Kasumi-1 (cell line): ENCODE measurements at regions not wholly inside any gene's neighbourhood (a gene's known extent, or its start where the extent isn't known, plus 50 kb on each side); places are given as distances from the start of the nearest gene placed in this dataset.
A peak's percentile ranks its signal among the peaks of the same experiment; 100 is the strongest.
"Not testable (repeated sequence)": the region's sequence is repeated elsewhere in the genome, so short reads cannot be mapped to it uniquely, and the experiment has no call there.

Source experiments
- DNase-seq, 2 experiments: peaks; one replicate each; lab custom pipeline; 2025; lab: John Stamatoyannopoulos, UW

DNA sequence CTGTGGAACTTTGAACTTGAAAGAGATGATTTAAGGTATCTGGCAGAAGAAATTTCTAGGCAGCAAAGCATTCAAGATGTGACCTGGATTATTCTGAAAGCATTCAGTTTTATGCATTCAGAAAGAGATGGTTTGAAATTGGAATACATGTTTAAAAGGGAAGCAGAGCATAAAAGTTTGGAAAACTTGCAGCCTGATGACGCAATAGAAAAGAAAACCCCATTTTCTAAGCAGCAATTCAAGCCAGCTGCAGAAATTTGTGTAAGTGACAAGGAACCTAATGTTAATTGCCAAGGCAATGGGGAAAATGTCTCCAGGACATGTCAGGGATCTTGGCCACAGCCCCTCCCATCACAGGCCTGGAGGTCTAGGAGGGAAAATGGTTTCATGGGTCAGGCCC, 354.0 kb downstream of the ZNF326 start:
- DNase-seq, result no peak

DNA sequence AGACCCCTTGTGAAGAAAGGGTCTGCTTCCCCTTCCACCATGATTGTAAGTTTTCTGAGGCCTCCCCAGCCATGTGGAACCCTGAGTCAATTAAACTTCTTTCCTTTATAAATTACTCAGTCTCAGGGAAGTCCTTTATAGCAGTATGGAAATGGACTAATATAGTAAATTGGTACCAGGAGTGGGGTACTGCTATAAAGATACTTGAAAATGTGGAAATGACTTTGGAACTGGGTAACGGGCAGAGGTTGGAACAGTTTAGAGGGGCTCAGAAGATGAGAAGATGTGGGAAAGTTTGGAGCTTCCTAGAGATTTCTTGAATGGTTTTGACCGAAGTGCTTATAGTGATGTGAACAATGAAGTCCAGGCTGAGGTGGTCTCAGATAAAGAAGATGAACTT, 353.5 kb downstream of the ZNF326 start:
- not testable (repeated sequence) for DNase-seq

DNA sequence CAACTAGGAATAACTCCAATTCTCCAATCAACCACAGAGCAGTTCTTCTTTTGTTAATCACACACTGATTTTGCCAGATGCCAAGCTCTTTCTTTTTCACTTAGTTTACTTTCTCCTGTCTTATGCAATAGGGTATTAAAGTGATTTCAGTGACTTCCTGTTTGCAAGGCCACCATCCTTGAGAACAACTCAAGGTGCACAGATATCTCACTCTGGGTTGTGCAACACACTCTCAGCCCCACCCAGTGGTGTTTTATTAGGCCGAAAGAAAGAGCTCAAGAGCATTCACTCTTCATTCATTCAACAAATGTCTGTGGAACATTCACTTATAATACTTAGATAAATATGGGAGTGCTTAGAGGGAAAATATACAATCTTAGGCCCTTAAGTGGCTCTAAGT, 352.5 kb downstream of the ZNF326 start:
- DNase-seq, result no peak

DNA sequence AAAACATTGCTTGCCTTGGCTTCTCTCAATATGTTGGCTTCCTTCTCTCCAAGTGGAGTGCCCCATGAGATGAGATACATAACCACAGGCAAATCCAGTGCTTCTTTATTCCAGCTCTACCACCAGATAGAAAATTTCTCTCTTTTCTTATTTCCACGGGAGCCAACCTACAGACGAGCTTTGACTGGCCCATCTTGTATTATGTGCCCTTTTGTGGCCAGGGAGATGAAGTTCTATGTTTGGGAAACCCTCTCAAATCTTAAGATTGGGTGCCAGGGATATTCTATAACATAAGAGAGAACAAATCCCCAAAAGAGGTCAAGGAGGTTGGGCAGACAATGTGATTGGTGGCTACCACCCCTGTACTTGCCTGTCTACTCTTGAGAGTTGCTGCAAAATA, 351.8 kb downstream of the ZNF326 start:
- DNase-seq, result no peak

DNA sequence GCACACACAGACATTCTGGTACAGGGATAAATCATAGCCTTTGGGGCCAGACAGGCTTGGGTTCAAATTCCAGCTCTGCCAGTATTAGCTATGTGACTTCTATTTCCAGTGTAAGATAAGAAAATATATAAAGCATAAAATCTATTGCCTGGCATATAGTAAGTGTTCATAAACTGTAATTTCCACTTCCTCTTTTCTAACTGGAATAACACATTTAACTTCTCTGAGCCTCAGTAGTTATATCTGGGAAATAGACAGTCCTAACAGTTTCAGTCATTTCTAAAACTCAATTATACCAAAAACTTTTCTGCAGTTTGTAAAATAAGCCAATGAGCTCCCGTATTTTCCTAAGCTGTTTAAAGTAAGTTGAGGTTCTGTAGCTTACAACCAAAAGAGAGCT, 351.4 kb downstream of the ZNF326 start:
- DNase-seq, result no peak

DNA sequence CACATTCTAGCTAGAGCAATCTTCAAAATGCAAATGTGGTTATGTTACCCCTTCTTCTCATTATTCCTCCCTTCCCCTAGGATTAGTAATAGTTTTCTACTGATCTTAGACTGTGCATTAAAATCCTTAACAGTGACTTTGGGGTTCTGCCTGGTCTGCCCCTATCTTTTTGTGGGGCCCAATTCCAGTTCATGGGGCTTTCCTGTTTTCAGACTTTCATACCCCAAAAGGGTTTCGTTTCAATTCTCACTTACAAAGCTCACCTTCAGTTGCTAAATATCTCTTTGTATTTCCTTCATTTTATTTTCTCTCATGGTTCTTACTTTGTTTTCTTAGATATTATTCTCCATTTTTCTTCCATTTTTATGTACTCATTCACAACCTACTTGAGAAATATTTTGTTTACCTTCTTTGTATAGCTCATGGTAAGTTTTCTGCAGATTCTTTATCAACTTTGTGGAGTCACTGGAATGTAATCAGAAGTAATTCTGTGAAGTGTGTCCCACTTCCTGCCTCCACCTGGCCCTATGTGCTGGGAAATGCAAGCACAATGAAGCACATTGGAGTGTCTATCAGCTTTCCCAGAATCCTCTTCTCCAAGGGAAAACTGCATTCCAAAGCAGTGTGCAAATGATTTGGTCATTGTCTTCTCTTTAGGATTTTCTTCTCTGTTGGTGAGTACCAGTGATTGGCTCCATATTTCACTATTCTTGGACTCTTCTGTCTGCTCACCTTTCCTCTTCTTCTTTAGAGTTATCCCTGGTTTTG, 350.2 kb downstream of the ZNF326 start:
- no peak for DNase-seq

DNA sequence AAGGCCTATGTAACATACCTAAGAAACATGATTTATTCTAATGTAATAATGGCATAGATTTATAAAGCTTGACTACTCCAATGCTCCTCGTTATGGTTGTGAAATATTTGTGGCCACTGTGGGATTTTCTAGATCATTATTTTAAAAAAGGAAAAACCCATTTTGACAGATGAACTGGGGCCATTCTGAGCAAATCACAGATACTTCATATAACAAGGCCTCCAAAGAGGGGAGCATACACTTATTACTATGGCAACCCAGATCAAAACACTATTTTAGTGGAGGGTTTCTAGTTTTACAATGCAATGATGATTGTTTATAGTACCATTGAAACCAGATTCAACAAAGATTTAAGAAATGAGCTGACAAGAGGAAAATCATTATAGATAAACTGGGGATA, 346.6 kb downstream of the ZNF326 start:
- no peak for DNase-seq

DNA sequence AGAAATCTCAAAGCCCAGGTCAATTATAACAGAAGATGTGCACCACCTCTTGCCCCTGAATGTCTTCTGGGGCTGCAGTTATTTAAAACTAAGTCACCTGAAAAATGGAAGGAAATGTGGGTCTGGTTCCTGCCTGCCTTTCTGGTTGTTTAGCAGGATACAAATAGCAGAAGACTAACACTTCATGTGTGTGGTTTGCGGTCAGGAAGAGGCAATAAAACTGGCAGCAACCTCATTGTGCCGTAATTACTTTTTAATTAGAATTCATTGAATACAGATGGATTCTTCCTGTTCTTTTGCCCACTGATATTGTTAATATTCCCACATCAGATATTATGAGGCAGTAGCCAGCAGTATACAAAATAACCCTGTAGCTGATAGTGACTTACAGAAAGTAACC, 345.7 kb downstream of the ZNF326 start:
- peak; percentile 58 to 69 for DNase-seq

DNA sequence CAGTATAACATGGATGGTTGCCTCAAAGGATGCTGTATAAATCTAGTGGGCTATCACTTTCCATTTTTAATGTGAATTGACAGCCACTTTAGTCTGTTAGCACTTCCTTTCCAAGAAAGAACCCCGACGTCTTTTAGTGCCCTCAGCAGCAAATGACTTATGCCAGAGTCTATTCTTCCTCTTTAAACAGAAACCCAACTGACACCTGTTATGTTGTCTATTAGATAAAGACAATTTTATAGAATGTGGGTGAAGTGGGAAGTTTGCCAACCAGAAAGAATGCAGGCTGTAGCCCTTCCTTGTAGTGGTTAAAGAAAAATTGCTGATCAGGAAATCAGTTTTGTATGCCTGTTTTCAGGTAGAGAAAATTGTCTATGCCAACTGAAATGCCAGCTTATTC, 344.9 kb downstream of the ZNF326 start:
- peak; percentile 39 to 51 for DNase-seq

DNA sequence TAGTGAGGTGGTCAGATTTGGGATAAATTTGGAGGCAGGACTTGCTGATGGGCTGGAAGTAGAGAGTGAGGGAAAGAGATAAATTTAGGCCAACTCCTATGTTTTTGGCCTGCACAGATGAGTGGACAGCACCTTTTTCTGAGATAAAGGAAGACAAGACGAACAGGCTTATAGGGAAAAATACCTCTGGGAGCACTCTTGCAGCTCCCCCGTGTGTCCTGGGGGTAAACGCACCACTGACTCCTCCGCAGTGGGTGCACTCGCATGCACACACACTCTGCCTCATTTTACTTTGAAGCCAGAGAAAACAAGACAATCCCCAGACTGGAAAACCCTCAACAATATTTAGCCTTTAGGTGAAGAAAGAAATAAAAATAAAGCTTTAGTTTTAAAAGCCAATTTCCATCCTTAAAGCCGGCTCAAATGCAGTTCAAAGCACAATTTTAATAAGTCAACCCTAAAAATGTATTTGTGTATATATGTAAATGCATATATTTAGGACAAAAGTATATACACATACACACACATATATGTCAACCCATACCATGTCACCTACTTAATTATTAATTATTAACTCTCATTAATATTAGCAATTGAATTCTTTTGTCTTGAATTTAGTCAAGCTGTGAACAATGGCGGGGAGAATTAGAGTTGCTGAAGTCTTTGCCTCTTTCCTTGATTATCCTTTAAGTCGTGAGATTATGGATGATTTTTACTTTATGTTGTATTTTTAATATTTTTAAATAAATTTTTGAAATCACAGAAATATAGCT, 341.8 kb downstream of the ZNF326 start:
- no peak for DNase-seq

DNA sequence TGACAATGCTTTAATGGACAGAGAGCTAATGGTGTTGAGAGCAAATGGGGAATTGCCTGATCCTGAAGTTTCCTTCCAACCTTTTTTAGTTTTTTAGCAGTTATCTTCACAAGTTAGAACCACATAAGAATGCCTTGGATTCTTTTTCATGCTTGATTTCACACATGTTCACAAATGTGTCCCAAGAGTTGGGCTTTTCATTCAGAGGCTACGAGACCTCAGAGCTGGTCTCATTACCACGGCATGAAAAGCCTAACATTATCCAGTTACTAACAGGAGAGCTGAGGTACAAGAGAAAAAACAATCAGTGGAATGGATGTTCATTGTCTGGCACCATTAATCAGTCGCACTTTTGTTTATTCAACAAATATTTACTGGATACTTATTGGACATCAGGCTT, 340.6 kb downstream of the ZNF326 start:
- no peak for DNase-seq

DNA sequence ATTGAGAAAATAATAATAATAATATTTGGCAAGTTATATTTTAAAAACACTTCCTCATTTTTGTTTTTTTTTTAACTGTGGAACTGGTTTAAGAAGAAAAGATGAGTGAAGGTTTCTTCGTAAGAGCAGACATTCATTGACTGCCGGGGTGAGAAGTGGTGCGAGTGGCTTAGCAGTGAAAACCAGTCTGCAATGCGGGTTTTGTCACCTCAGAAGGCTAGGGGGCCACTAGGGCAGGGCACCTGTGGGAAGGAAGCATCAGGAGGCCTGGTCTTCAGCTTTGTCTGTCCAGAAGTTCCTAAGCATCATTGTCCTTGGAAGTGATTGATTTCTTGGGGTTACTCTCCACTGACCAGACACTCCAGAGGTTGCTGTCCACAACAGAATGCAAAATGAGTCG, 339.2 kb downstream of the ZNF326 start:
- DNase-seq, result no peak

DNA sequence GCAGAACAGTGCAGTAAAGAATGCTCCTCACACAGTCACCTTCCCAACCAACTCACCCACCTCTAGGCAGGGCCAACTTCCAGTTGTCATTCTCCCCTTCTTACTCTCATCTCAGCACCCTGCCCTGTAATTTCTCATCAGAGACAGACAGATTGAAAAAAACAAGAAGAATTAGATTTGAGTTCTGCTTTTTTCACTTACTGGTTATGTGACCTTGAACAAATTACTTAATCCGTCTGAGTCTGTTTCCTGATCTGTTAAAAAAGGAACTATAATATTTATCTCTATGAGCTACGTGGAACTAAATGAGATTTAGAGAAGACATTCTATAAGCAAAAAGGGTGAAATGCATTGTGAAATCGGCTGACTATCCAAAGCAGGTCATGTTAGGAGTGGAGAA, 330.3 kb downstream of the ZNF326 start:
- peak; percentile 94 to 95 for DNase-seq

DNA sequence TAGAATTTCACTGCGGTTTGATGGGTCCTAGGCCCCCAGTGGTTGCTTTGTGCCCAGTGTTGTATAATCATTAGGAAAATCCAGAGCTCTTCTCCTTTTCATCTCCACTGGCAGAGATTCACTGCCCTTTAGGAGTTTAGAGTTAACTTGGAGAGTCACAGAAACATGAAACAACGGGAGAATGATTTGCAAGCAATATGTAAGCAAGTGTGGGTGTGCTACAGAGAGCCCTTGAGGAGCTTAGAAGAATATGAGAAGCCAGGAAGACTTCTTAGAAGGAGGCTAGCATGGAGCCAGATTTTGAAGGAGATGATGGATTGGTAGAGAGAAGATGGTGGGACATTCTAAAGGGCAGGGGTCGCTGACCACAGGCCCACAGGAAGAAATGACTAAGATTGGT, 327.3 kb downstream of the ZNF326 start:
- DNase-seq, result no peak

DNA sequence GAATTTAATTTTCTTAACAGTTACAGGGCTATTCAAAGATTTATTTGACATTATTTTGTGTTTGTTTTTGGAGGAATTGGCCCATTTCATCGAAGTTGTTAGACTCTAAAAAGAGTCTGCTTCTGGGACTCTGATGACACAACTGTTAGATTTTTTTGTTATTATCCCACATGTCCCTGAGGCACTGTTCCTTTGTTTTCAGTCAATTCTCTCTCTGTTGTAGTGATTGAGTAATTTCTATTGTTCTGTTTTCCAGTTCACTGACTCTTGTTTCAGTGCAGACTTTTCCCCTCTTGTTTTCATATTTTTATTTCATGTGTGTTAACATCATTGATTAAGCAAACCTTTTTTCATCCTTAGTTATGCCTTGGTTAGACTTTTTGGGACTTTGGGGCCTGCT, 325.0 kb downstream of the ZNF326 start:
- no peak for DNase-seq

DNA sequence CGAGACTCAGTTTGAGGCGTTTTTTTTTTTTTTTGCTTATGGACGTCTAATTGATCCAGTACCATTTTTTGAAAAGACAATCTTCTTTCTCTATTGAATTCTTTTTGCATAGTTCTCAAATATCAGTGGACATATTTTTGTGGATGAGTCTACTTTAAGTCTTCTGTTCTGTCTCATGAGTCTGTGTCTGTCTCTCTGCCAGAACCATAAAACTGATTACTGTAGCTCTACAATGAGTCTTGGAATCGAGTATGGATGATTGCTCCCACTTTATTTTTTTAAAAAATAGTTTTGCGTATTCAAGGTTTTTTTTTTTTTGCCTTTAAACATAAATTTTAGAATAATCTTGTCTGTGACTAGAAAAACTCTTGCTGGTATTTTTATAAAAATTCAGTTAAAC, 323.5 kb downstream of the ZNF326 start:
- DNase-seq, result no peak

DNA sequence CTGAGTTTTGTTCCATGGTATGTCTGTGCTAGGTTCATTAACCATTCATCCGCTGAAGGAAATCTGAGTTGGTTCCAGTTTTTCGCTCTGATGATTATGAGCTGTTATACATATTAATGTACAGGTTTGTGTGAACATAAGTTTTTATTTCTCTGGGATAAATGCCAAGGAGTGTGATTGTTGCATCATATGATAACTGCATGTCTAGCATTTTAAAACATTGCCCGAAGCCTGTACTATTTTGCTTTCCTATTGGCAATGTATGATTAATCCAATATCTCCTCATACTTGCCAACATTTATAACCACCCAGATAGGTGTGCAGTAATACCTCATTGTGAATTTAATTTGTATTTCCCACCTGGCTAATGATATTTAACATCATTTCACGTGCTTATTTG, 322.7 kb downstream of the ZNF326 start:
- DNase-seq, result no peak

DNA sequence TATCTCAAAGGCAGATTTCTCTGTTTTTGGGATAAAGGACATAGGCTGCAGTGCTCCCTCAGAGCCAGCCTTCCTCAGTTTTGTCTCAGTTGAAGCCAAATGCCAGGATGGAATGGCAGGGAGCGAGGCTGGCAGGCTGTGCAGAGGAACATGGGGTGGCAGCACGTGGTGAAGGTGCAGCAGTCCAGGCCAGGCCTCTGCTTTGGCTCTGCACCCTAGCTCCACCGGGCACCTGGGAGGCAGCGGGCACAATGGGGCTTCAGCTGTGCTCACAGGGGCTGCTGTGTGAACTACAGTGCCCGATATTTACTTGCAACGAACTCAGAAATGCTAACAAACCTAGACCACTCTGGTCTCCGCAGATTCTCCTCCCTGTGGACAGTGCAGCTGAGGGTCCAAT, 319.6 kb downstream of the ZNF326 start:
- DNase-seq, result no peak

DNA sequence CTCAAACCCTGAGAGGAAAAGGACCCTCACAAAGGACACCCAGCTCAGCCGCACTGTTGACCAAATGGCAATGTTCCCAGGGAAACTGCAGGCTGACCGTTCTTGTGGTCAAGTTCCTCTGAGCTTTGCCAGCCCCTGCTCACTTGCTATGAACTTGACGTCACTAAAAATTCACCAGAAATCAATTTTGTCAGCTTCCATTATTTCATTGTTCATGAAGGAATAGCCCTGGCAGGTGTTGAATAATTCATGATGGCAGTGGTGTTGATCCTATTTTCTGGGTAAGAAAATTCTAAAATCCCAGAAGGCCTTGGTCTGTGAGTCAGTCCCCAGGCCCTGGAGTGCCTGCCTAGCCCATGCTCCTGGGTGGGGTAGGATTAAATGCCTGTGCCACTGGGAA, 318.9 kb downstream of the ZNF326 start:
- DNase-seq, result no peak

DNA sequence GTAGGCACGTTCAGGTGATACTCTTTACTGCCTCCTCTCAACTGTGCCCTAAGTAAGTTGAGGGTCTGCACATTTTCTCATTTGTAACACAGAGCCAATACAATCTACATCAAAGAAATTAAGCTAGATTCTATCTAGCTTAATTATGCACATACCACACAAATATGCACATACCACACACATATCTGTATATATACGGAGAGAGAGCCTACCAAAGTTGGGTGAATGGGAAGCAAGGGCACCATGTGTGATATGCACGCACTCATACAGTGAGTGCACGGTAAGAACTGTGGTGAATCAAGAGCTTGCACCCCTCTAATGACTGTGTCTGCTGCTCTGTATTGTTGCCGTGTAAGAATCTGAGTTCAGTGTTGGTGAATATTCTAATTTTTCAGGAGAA, 314.9 kb downstream of the ZNF326 start:
- DNase-seq, result no peak

DNA sequence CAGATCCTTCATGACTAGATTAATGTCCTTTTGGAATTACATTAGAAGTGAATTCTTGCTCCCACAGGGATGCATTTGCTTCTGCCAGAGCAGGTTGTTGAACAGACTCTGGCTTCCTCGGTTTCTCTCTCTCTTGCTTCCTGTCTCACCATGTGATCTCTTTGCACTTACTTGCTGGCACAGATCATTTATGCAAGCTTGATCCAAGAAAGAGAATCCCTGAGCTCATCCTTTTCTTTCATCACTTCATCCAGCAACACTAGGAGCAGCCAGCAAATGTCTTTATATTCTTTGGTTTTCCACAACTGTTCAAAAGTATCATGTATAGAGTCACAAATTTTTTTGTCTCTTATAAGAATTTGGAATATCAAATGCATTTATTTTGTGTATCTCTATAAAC, 313.5 kb downstream of the ZNF326 start:
- DNase-seq, result no peak

DNA sequence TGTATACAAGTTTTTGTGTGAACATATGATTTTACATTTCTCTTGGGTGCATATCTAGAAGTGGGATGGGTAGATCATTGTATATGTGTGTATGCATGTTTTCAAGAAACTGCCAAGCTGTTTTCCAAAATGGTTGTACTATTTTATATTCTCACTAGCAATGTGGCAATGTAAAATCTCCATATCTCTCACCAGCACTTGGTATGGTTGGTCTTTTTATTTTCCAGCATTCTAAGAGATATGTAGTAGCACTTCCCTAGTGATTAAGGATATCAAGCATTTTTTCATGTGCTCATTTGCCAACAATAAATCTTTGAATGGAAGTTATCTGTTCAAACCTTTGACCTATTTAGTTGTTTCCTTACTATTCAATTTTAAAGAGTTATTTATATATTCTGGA, 310.7 kb downstream of the ZNF326 start:
- no peak for DNase-seq

DNA sequence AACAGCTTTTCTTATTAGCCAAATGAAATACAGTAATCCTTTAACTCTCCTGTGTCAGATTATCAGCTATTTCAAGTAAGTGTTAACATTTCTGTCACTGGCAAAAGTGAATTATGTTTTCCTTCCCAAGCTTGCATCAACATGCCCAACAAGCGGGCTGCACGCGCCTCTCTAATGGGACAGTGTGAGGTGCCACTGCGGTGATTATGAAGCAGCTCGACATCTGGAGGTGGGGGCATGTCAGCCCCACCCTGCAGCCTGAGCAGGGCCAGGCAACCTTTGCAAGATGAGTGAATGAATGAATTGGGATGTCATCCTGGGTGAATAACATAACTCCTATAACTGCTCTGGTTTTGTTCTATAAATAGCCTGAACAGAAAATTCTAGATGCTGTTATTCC, 301.4 kb downstream of the ZNF326 start:
- no peak for DNase-seq

DNA sequence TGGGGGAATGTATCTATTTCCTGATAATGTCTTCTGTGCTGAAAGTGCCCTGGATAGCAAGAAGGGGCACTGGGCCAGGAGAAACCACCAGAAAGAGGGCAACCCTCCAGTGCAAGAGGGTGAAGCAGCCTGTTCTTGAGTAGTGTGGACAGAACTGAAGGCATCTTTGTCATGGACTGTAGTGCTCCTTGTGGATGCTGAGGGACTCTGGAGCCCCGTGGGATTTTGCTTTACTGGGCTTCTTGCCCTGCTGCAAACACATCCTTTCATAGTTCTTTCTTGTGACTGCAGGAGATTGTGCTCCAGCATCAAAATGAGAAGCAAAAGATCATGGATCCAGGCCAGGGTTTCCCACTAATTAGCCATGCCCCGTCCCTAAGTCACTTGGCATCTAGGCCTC, 300.6 kb downstream of the ZNF326 start:
- DNase-seq, result no peak
